ENCODE measurements at regions not wholly inside any gene's neighbourhood (a gene's known extent, or its start where the extent isn't known, plus 50 kb on each side); places are given as distances from the start of the nearest gene placed in this dataset.

DNA sequence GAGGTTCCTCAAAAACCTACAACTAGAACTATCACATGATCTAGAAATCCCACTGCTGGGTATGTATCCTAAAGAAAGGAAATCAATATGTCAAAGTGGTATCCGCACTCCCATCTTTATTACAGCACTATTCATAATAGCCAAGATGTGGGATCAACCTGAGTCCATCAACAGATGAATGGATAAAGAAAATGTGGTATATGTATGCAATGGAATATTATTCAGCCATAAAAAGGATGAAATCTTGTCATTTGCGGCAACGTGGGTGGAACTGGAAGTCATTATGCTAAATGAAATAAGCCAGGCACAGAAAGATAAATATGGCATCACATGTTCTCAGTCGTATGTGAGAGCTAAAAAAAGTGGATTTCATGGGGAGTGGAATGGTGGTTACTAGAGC is 77.5 kb upstream of the DIO3 start:
- Histone ChIP-seq H3K27ac (ENCODE audit: low read depth, low read length, poor library complexity, severe bottlenecking) (no peak overlapping the region), H3K4me3 (ENCODE audit: low read depth, low read length, poor library complexity, severe bottlenecking) (no peak overlapping the region), H3K27me3 (replicated peaks; ENCODE audit: insufficient read depth, low read depth, low read length, poor library complexity) (peaks cover 4% of the 10 kb centered on the region), H3K4me1 (ENCODE audit: insufficient read depth, low read length, poor library complexity, severe bottlenecking) (no peaks in the 10 kb centered on the region), H3K9me3 (ENCODE audit: low read depth, low read length, poor library complexity, severe bottlenecking) (no peaks in the 10 kb centered on the region), H3K36me3 (ENCODE audit: insufficient read depth, low read length, poor library complexity, severe bottlenecking) (no peaks in the 10 kb centered on the region)
- TF ChIP-seq, protein P1, sequence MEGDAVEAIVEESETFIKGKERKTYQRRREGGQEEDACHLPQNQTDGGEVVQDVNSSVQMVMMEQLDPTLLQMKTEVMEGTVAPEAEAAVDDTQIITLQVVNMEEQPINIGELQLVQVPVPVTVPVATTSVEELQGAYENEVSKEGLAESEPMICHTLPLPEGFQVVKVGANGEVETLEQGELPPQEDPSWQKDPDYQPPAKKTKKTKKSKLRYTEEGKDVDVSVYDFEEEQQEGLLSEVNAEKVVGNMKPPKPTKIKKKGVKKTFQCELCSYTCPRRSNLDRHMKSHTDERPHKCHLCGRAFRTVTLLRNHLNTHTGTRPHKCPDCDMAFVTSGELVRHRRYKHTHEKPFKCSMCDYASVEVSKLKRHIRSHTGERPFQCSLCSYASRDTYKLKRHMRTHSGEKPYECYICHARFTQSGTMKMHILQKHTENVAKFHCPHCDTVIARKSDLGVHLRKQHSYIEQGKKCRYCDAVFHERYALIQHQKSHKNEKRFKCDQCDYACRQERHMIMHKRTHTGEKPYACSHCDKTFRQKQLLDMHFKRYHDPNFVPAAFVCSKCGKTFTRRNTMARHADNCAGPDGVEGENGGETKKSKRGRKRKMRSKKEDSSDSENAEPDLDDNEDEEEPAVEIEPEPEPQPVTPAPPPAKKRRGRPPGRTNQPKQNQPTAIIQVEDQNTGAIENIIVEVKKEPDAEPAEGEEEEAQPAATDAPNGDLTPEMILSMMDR (conservative IDR thresholded peaks at IDR 0.05; ENCODE audit: low read depth, low read length), result no peak
- no peak for TF ChIP-seq EZH2 (IDR thresholded peaks at IDR 0.05; ENCODE audit: borderline replicate concordance, low read depth, low read length, poor library complexity, severe bottlenecking)
- intact Hi-C loops (cut with micrococcal nuclease; ENCODE audit: unreplicated experiment), result no loop called here
- CTCF ChIA-PET, result no interaction called here
- POLR2A ChIA-PET (ENCODE audit: low non-redundant PET), result no interaction called here
- no peak for DNase-seq (ENCODE audit: low spot score)
- no TSS peak for BruUV-seq (replicated peaks)

DNA sequence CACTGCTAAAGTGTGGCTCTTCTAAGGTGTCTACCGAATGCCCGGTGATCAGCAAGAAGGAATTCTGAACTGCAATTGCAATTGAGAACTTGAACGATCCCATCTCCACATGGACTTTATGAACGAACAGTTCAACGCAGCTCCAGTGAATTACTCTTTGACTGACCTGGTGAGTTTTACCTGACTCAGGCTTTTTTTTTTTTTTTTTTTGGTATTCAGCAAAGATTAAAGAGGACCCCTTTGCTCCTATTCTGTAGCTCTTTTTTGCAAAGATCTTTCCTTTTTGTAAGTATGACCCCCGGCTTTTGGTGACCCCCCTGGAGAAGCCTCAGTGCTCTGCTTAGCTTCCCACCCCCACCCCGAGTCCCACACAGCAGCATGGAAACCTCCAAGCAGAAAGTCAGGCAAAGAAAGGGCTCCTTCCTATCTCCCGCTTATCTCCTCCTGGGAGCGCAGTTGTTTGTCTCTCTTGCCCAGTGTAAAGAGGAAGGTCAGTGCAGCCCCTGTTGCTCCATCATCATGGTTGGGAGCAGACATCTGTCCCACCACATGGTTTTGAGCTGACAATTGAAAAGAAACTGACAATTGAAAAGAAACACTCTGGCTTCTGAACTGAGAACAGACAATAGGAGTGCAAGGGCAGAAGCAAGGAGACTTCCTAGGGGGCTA is 72.1 kb upstream of the DIO3 start:
- ChIA-PET POLR2A (ENCODE audit: low non-redundant PET) (no interaction called here), CTCF (interaction anchor here (0.6 kb wide), 1 partner anchor 41 kb away, joined by 4 read pairs; no protein-coding TSS in a partner anchor)
- DNase-seq (ENCODE audit: low spot score), result no peak
- Histone ChIP-seq H3K9me3 (ENCODE audit: low read depth, low read length, poor library complexity, severe bottlenecking) (no peaks in the 10 kb centered on the region), H3K4me3 (ENCODE audit: low read depth, low read length, poor library complexity, severe bottlenecking) (no peak overlapping the region), H3K27me3 (replicated peaks; ENCODE audit: insufficient read depth, low read depth, low read length, poor library complexity) (peaks cover 8% of the 10 kb centered on the region), H3K36me3 (ENCODE audit: insufficient read depth, low read length, poor library complexity, severe bottlenecking) (no peaks in the 10 kb centered on the region), H3K27ac (ENCODE audit: low read depth, low read length, poor library complexity, severe bottlenecking) (no peak overlapping the region), H3K4me1 (ENCODE audit: insufficient read depth, low read length, poor library complexity, severe bottlenecking) (no peaks in the 10 kb centered on the region)
- BruUV-seq (replicated peaks), result no TSS peak
- intact Hi-C loops (cut with micrococcal nuclease; ENCODE audit: unreplicated experiment), result no loop called here
- TF ChIP-seq, protein P1 (conservative IDR thresholded peaks at IDR 0.05; ENCODE audit: low read depth, low read length), result no peak
- TF ChIP-seq EZH2 (IDR thresholded peaks at IDR 0.05; ENCODE audit: borderline replicate concordance, low read depth, low read length, poor library complexity, severe bottlenecking), result no peak

DNA sequence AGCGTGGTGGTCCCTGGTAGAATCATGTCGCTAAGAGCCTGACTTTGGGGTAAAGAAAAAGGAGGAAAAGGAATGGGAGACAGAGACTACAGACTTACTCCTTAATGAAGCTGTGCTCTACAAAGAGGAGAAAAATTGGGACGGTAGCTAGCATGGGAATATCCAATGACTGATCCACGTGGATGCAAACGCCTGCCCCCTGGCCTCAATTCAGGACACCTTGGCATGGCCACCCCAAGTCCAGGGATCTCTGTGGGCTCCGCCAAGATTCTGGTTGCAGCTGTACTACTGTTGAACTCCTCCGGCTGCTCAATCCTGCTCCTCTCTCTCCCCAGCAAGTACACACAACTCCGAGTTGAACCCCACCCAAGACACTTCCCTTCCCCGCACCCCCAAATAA is 70.5 kb upstream of the DIO3 start:
- no peak for DNase-seq (ENCODE audit: low spot score)
- ChIA-PET POLR2A (ENCODE audit: low non-redundant PET) (no interaction called here), CTCF (no interaction called here)
- no TSS peak for BruUV-seq (replicated peaks)
- peaks cover 8% of the 10 kb centered on the region for H3K27me3 ChIP-seq (replicated peaks; ENCODE audit: insufficient read depth, low read depth, low read length, poor library complexity)
- no peaks in the 10 kb centered on the region for H3K36me3 ChIP-seq (ENCODE audit: insufficient read depth, low read length, poor library complexity, severe bottlenecking)
- no peak for TF ChIP-seq EZH2 (IDR thresholded peaks at IDR 0.05; ENCODE audit: borderline replicate concordance, low read depth, low read length, poor library complexity, severe bottlenecking)
- TF ChIP-seq, protein P1 (conservative IDR thresholded peaks at IDR 0.05; ENCODE audit: low read depth, low read length), result no peak
- H3K27ac ChIP-seq (ENCODE audit: low read depth, low read length, poor library complexity, severe bottlenecking), result no peak overlapping the region
- H3K4me1 ChIP-seq (ENCODE audit: insufficient read depth, low read length, poor library complexity, severe bottlenecking), result no peaks in the 10 kb centered on the region
- intact Hi-C loops (cut with micrococcal nuclease; ENCODE audit: unreplicated experiment), result no loop called here
- no peak overlapping the region for H3K4me3 ChIP-seq (ENCODE audit: low read depth, low read length, poor library complexity, severe bottlenecking)
- no peaks in the 10 kb centered on the region for H3K9me3 ChIP-seq (ENCODE audit: low read depth, low read length, poor library complexity, severe bottlenecking)

All from A673 (cell line).